IMR-90 (cell line): ENCODE measurements at regions not wholly inside any gene's neighbourhood (a gene's known extent, or its start where the extent isn't known, plus 50 kb on each side); places are given as distances from the start of the nearest gene placed in this dataset.

Experiments
- ATAC-seq: fragments of 200-7000 bp; cut with Tn5 transposase; 2 replicates; pipeline ENCODE4 v1.9.1; 2020; ENCODE audit warnings: low read depth, mild to moderate bottlenecking, moderate library complexity
- BruUV-seq: library from RNA; stranded (reverse); fragments of 400-500 nt; replicated peaks from 2 replicates; lab custom pipeline; 2021; lab: Mats Ljungman, UMichigan
- CTCF ChIA-PET: fragments of 300-600 bp; formaldehyde crosslinking; extraction: SDS; loops from one replicate; lab custom pipeline; 2021; ENCODE audit warnings: antibody characterized with exemption; lab: Yijun Ruan, JAX
- POLR2A ChIA-PET: fragments of 300-600 bp; sonication (Branson Sonifier 250); formaldehyde crosslinking; loops from one replicate; lab custom pipeline; 2022; ENCODE audit warnings: antibody characterized with exemption; ENCODE audit not compliant: unreplicated experiment; lab: Charles Lee
- DNase-seq: peaks from one replicate; pipeline ENCODE4 v3.0.0; 2013
- H2AFZ ChIP-seq: replicated peaks from 2 replicates; pipeline ENCODE3; 2013; ENCODE audit warnings: low read length, mild to moderate bottlenecking; ENCODE audit not compliant: poor library complexity
- H2AK5ac ChIP-seq: 2 replicates; pipeline ENCODE4 v1.6.1; 2013; ENCODE audit warnings: low read depth, low read length, inconsistent platforms
- H2AK9ac ChIP-seq: replicated peaks from 2 replicates; pipeline ENCODE3; 2013; ENCODE audit warnings: mild to moderate bottlenecking, low read depth, low read length, moderate library complexity; ENCODE audit not compliant: poor library complexity
- H2BK120ac ChIP-seq: 2 replicates; pipeline ENCODE4 v1.6.1; 2013; ENCODE audit warnings: low read depth, low read length, inconsistent platforms
- H2BK15ac ChIP-seq: 3 replicates; pipeline ENCODE4 v1.6.1; 2013; ENCODE audit warnings: low read depth, low read length, inconsistent platforms
- H2BK20ac ChIP-seq: 2 replicates; pipeline ENCODE4 v1.6.1; 2013; ENCODE audit warnings: low read depth, mild to moderate bottlenecking, inconsistent platforms, low read length, moderate library complexity
- H2BK5ac ChIP-seq: 2 replicates; pipeline ENCODE4 v1.6.1; 2013; ENCODE audit warnings: mild to moderate bottlenecking, low read depth, low read length, inconsistent platforms; ENCODE audit not compliant: poor library complexity, severe bottlenecking
- H3K14ac ChIP-seq: replicated peaks from 2 replicates; pipeline ENCODE4 v1.6.1; 2013; ENCODE audit warnings: low read depth, low read length, inconsistent platforms
- H3K18ac ChIP-seq: 2 replicates; pipeline ENCODE4 v1.6.1; 2013; ENCODE audit warnings: low read depth, low read length, control low read depth
- H3K23ac ChIP-seq: 2 replicates; pipeline ENCODE4 v1.6.1; 2013; ENCODE audit warnings: low read depth, low read length, inconsistent platforms
- H3K27ac ChIP-seq: 2 replicates; pipeline ENCODE4 v1.5.1; 2013; ENCODE audit warnings: mild to moderate bottlenecking, control low read depth, low read length; ENCODE audit not compliant: insufficient read depth
- H3K27me3 ChIP-seq: 2 replicates; pipeline ENCODE4 v1.6.1; 2013; ENCODE audit warnings: low read length; ENCODE audit not compliant: control insufficient read depth, insufficient read depth
- H3K36me3 ChIP-seq: 2 replicates; pipeline ENCODE4 v1.6.1; 2013; ENCODE audit warnings: low read length, mixed read lengths; ENCODE audit not compliant: control insufficient read depth, insufficient read depth
- H3K4ac ChIP-seq: 2 replicates; pipeline ENCODE4 v1.6.1; 2013; ENCODE audit warnings: low read depth, low read length, inconsistent platforms
- H3K4me1 ChIP-seq: 2 replicates; pipeline ENCODE4 v1.6.1; 2013; ENCODE audit warnings: low read length, mixed read lengths; ENCODE audit not compliant: control insufficient read depth, insufficient read depth
- H3K4me2 ChIP-seq: 2 replicates; pipeline ENCODE4 v1.6.1; 2013; ENCODE audit warnings: low read depth, mild to moderate bottlenecking, control low read depth, low read length, moderate library complexity
- H3K4me3 ChIP-seq: 2 replicates; pipeline ENCODE4 v1.5.1; 2013; ENCODE audit warnings: low read depth, mild to moderate bottlenecking, control low read depth, low read length, moderate library complexity; ENCODE audit not compliant: insufficient read depth
- H3K56ac ChIP-seq: 2 replicates; pipeline ENCODE4 v1.6.1; 2013; ENCODE audit warnings: low read length, inconsistent platforms; ENCODE audit not compliant: insufficient read depth; ENCODE audit errors: extremely low read depth
- H3K79me1 ChIP-seq, 2 experiments: 2 replicates each; pipeline ENCODE4 v1.6.1; 2013; ENCODE audit warnings: low read length in 2 of 2, inconsistent platforms in 1 of 2, low read depth in 1 of 2
- H3K9ac ChIP-seq: 2 replicates; pipeline ENCODE4 v1.6.1; 2013; ENCODE audit warnings: low read depth, low read length, control low read depth
- H3K9me1 ChIP-seq: 2 replicates; pipeline ENCODE4 v1.6.1; 2013; ENCODE audit warnings: low read length, inconsistent platforms; ENCODE audit not compliant: insufficient read depth
- H3K9me3 ChIP-seq: 2 replicates; pipeline ENCODE4 v1.6.1; 2013; ENCODE audit warnings: low read length; ENCODE audit not compliant: control insufficient read depth, insufficient read depth
- H4K20me1 ChIP-seq: 2 replicates; pipeline ENCODE4 v1.6.1; 2013; ENCODE audit warnings: low read length, inconsistent platforms; ENCODE audit not compliant: insufficient read depth
- H4K5ac ChIP-seq: 2 replicates; pipeline ENCODE4 v1.6.1; 2013; ENCODE audit warnings: mild to moderate bottlenecking, low read depth, low read length, control low read depth
- H4K8ac ChIP-seq, 2 experiments: 2 replicates each; pipeline ENCODE4 v1.6.1; 2013; ENCODE audit warnings: low read depth in 2 of 2, low read length in 2 of 2, control low read depth in 1 of 2, inconsistent platforms in 1 of 2
- H4K91ac ChIP-seq: 2 replicates; pipeline ENCODE4 v1.6.1; 2013; ENCODE audit warnings: low read depth, low read length, inconsistent platforms; ENCODE audit not compliant: insufficient read depth
- WGBS, 2 experiments: methylation state at CpG; one replicate each; pipeline versions ENCODE4 v1.1.5 to v1.1.7; 2013; ENCODE audit warnings: missing lambda C conversion rate in 2 of 2; ENCODE audit not compliant: insufficient read length in 1 of 2; ENCODE audit errors: extremely low coverage in 2 of 2; 5-methylcytosine and 5-hydroxymethylcytosine counted together
- dilution Hi-C: fragments of 300-500 bp; cut with HindIII; formaldehyde crosslinking; loops from one replicate; pipeline ENCODE4 v1.14.3; 2018; ENCODE audit warnings: low sequenced_read_pairs; ENCODE audit not compliant: unreplicated experiment
- in situ Hi-C: fragments of 300-500 bp; cut with MboI; formaldehyde crosslinking; loops from 3 replicates; pipeline ENCODE4 v1.14.3; 2019; ENCODE audit warnings: low sequenced_read_pairs, inconsistent platforms, mixed read lengths
- intact Hi-C: fragments of 100-400 bp; cut with micrococcal nuclease; formaldehyde crosslinking; loops from 2 replicates; pipeline ENCODE4 v1.10.0; 2022
- TF ChIP-seq, protein P1 (sequence below): conservative IDR thresholded peaks from 2 replicates; pipeline ENCODE4 v1.5.1; 2012; ENCODE audit warnings: mild to moderate bottlenecking, low read depth, low read length, improper control_type of control experiment

DNA sequence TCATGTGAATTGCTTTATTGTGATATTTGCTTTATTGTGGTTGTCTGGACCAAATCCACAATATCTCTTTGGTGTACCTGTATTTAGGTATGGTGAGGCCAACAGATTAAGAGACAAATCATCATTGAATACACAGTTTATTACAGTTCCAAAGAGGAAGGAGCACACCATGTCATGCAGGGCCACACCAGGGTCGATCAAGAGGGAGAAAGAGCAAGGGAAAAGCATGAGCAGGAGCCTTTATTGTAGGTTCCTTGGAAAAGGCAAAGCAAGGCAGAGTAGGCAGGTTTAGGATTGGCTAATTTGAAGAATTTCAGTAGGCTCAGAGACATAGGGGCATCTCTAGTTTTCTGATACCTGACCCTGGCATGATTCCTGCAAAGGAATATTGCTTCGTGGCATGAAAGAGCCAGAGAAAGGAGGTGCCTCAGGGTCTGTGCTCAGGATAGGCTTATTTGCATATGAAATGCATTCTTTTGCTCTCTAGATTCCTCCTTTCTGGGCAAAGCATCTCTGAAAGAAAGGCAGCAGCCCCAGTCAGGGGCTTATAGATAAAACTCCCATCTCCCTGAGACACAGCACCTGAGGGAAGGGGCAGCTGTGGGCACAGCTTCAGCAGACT, 214.2 kb upstream of the ERBB4 start:
- POLR2A ChIA-PET = no interaction called here
- intact Hi-C loops = no loop called here
- Histone ChIP-seq H3K9me1 (no peaks in the 10 kb centered on the region), H3K9ac (no peak overlapping the region), H3K56ac (no peak overlapping the region), H3K4me1 (no peaks in the 10 kb centered on the region), H2AFZ (no peak overlapping the region), H3K36me3 (no peaks in the 10 kb centered on the region), H2BK20ac (no peak overlapping the region), H4K91ac (no peak overlapping the region), H3K4me2 (no peak overlapping the region), H3K14ac (no peak overlapping the region), H3K4me3 (no peak overlapping the region), H3K79me1 (no peaks in the 10 kb centered on the region), H2AK5ac (no peak overlapping the region), H2BK120ac (no peak overlapping the region), H3K27ac (no peak overlapping the region), H3K27me3 (no peaks in the 10 kb centered on the region), H4K5ac (no peak overlapping the region), H2BK5ac (no peak overlapping the region), H3K18ac (no peak overlapping the region), H3K23ac (no peak overlapping the region), H4K20me1 (no peaks in the 10 kb centered on the region), H4K8ac (no peak overlapping the region), H2BK15ac (no peak overlapping the region), H2AK9ac (no peak overlapping the region), H3K9me3 (no peaks in the 10 kb centered on the region), H3K4ac (no peak overlapping the region)
- TF ChIP-seq, protein P1, sequence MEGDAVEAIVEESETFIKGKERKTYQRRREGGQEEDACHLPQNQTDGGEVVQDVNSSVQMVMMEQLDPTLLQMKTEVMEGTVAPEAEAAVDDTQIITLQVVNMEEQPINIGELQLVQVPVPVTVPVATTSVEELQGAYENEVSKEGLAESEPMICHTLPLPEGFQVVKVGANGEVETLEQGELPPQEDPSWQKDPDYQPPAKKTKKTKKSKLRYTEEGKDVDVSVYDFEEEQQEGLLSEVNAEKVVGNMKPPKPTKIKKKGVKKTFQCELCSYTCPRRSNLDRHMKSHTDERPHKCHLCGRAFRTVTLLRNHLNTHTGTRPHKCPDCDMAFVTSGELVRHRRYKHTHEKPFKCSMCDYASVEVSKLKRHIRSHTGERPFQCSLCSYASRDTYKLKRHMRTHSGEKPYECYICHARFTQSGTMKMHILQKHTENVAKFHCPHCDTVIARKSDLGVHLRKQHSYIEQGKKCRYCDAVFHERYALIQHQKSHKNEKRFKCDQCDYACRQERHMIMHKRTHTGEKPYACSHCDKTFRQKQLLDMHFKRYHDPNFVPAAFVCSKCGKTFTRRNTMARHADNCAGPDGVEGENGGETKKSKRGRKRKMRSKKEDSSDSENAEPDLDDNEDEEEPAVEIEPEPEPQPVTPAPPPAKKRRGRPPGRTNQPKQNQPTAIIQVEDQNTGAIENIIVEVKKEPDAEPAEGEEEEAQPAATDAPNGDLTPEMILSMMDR = no peak
- CTCF ChIA-PET = no interaction called here
- WGBS, 2 experiments = 33% methylated on average over 1 of the region's 2 CpGs; no CpG with 5 or more reads in 1 of the 2 experiments
- in situ Hi-C loops = no loop called here
- dilution Hi-C loops = no loop called here
- DNase-seq = no peak
- ATAC-seq = no peak
- no TSS peak for BruUV-seq
